ENCODE measurements at regions not wholly inside any gene's neighbourhood (a gene's known extent, or its start where the extent isn't known, plus 50 kb on each side); places are given as distances from the start of the nearest gene placed in this dataset.

DNA sequence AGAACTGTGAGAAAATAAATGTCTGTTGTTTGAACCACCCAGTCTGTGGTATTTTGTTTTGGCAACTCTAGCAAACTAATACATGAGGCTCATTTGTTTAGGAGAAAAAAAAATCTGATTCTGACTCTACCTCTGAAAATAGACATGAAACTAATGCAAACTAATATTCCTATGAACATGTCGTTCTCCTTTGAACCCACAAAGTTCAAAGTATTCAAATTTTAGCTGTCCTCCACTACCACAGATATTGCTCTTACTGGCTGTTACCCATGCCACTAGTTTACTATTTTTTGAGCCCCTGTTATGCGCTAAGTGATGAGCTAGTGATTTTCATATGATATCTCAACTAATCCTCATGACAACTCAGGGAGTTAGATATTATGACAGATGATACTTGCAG lies 58.8 kb upstream of the ZNF804B start:
- no peak overlapping the region for H3K27ac ChIP-seq

DNA sequence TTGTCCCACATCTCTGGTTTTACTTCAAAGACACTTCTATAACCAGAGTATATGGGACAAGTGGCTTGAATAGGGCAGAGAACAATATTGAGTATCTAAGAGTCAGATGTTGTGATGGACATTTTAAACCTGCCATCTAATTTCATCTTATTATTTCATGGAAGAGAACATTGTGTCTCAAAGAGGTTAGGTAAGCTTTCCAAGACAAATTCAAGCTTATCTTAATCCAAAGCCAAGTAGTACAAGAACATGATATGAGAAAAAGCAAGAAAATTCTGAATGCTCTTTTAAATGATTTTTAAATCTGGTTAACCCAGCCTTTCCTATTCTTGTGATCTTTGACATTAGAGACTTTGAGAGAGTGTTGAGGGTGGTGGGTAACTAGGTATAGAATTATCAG lies 65.3 kb upstream of the ZNF804B start:
- TF ChIP-seq ZFX (IDR thresholded peaks at IDR 0.05), result no peak
- TF ChIP-seq, protein P1, sequence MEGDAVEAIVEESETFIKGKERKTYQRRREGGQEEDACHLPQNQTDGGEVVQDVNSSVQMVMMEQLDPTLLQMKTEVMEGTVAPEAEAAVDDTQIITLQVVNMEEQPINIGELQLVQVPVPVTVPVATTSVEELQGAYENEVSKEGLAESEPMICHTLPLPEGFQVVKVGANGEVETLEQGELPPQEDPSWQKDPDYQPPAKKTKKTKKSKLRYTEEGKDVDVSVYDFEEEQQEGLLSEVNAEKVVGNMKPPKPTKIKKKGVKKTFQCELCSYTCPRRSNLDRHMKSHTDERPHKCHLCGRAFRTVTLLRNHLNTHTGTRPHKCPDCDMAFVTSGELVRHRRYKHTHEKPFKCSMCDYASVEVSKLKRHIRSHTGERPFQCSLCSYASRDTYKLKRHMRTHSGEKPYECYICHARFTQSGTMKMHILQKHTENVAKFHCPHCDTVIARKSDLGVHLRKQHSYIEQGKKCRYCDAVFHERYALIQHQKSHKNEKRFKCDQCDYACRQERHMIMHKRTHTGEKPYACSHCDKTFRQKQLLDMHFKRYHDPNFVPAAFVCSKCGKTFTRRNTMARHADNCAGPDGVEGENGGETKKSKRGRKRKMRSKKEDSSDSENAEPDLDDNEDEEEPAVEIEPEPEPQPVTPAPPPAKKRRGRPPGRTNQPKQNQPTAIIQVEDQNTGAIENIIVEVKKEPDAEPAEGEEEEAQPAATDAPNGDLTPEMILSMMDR (conservative IDR thresholded peaks at IDR 0.05), result no peak

More for the DNA sequence above, 58.8 kb upstream of the ZNF804B start:
- TF ChIP-seq ZFX (IDR thresholded peaks at IDR 0.05), result no peak
- TF ChIP-seq, protein P1 (conservative IDR thresholded peaks at IDR 0.05), result no peak

DNA sequence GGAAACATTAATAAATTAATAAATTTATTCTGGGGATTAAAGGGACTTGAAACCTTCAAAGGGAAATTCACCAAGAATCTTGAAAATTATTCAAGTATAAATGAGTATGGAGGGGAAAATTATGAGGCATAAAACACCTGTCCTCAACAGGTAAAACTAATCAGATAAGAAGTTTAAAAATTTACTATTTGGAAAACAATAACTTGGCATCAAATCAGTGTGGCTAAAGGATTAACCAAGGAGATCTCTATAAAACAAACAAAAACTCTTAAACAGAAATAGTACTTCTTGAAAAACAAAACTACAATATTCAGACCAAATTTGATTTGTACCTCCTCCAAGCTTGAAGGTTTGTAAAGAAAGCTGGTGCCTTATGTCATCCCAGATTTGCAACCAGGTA lies 66.4 kb upstream of the ZNF804B start:
- TF ChIP-seq ZFX (IDR thresholded peaks at IDR 0.05), result no peak
- TF ChIP-seq, protein P1 (conservative IDR thresholded peaks at IDR 0.05), result no peak
- no peak overlapping the region for H3K27ac ChIP-seq

More for the DNA sequence above, 65.3 kb upstream of the ZNF804B start:
- no peak overlapping the region for H3K27ac ChIP-seq

DNA sequence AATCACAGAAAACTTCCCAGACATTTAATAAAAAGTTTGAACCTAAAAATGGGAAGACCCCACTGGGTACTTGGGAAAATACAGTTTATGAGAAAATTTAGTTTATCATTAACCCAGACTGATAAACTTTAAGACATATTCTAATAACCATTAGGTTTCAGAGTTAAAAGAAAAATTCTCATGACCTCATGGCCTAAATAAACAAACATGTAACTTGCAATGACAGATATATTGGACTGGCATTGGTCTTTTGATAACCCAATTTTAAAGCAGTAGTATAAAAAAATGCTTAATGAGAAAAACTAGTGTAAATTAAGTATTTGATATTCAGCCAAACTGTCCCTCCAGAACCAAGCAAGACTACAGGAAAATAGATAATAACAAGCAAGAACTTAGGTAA lies 67.0 kb upstream of the ZNF804B start:
- H3K27ac ChIP-seq, result no peak overlapping the region
- TF ChIP-seq ZFX (IDR thresholded peaks at IDR 0.05), result no peak
- TF ChIP-seq, protein P1 (conservative IDR thresholded peaks at IDR 0.05), result no peak

DNA sequence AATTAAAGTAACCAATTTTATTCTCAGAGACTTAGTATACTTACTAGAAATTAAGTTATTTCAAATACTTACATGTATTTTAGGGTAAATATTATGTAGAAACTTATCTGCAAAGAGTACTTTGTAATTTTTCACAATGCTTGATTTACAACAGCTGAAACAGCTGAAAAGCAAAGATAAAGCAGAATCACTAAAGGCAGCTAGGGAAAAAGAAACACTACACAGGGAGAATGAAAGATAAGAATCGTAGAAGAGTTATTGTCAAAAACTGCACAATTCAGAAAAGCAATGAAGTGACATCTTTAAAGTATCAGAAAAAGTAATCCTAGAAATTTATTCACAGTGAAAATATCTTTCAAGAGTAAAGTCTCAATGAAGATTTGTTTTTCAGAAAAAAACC lies 69.7 kb upstream of the ZNF804B start:
- TF ChIP-seq, protein P1 (conservative IDR thresholded peaks at IDR 0.05), result no peak
- TF ChIP-seq ZFX (IDR thresholded peaks at IDR 0.05), result no peak
- no peak overlapping the region for H3K27ac ChIP-seq

DNA sequence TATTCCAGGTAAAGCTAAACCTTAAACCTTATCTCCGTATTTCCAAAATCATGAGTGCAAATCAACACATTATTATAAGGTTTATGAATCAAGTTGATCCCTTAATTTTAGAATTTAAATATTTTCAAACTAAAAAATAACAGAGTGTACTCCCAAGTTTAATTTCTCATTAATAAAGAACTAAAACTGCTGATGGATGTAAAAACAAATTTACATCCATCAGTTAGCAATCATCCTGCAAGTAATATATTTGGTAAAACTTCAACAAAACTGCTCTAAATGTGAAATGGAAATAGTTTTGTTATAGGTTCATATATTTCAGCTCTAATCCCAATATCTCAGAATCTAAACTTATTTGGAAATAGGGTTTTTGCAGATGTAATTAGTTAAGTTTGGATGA lies 71.3 kb upstream of the ZNF804B start:
- TF ChIP-seq ZFX (IDR thresholded peaks at IDR 0.05), result no peak
- TF ChIP-seq, protein P1 (conservative IDR thresholded peaks at IDR 0.05), result no peak
- no peak overlapping the region for H3K27ac ChIP-seq

DNA sequence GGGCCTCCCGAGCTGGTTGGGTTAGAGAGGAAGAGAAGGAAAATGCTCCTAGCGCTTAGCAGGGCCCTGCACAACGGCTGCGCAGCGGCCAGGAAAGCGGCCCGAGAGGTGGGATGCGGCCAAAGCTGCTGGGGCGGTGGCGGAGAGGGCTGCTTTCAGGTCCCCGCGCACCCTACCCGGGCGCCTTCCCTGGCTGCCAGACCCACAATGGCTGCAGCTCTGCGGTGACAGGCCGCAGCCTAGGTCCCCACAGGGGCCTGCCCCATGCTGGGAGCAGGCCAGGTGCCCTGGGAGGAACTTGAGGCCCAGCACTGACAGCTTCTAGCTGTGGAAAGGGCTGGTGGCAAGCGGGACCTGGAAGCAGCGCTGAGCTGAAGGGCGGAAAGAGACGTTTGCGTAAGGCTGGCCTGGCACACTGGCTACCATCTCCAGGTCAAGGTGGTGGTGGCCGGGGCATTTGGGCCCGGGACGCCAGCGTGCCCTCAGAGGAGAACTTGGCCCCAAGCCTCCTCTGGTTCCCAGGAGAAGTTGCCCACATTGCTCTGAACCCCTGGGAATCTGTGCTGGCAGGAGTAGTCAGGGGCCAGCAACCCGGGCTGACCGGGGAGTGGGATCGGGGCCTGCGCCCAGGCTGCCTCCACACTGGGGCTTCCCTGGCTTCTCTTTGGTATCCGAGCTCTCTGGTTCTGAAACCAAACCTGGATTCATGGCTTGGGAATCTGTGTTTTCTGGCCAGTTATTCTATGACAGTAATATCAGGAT lies 72.9 kb upstream of the ZNF804B start:
- H3K27ac ChIP-seq, result no peak overlapping the region
- TF ChIP-seq, protein P1 (conservative IDR thresholded peaks at IDR 0.05), result no peak
- TF ChIP-seq ZFX (IDR thresholded peaks at IDR 0.05), result no peak
